ENCODE measurements at regions not wholly inside any gene's neighbourhood (a gene's known extent, or its start where the extent isn't known, plus 50 kb on each side); places are given as distances from the start of the nearest gene placed in this dataset.
"Not testable (repeated sequence)": the region's sequence is repeated elsewhere in the genome, so short reads cannot be mapped to it uniquely, and the experiment has no call there.

DNA sequence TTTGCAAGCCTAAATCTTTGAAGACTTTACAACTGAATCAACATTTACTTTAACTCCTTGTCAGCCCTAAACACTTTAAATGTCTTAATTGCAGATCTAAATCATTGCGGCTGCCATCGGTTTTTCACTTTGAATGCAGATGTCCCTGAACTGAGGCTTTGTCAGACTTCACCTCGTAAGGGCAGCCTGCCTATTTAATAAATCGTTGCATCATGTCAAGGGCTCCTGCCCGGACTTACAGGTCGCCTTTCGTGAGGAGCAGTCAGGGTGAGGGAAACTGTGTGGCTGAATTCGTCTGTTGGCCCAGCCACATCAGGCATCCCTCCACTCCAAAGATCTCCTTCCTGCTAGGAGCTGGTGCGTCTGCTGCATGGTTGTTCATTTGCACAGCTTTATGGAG lies 368.2 kb upstream of the NPVF start:
- DNase-seq (ENCODE audit: low read depth), result no peak

GRCh38 chr7:25597946-25598345 lies 369.7 kb upstream of the NPVF start:
- no peak for DNase-seq (ENCODE audit: low read depth)

DNA sequence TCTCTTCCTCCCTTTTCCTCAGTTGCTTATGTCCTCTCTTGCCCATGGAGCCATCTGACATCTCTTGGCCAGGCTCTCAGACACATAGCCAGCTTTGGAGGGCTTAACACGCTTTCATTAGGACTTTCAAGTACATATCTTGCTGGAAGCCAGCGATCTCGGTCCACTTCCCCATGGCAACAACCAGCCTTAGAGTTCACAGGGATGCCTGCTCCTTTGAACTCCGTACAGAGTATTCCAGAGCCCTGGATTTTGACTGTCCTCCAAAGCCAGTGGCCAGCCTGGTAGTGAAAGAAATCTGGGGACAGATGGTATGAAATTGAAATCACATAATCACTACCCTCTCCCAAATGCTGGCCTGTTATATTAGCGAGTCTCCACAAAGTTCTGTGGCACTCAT lies 370.5 kb upstream of the NPVF start:
- no peak for DNase-seq (ENCODE audit: low read depth)

- DNase-seq (ENCODE audit: low read depth), result no peak
Measured at GRCh38 chr7:25600262-25600920, 372.1 kb upstream of the NPVF start.

- not testable (repeated sequence) for DNase-seq (ENCODE audit: low read depth)
Measured at GRCh38 chr7:25602730-25603426, 374.6 kb upstream of the NPVF start.

DNA sequence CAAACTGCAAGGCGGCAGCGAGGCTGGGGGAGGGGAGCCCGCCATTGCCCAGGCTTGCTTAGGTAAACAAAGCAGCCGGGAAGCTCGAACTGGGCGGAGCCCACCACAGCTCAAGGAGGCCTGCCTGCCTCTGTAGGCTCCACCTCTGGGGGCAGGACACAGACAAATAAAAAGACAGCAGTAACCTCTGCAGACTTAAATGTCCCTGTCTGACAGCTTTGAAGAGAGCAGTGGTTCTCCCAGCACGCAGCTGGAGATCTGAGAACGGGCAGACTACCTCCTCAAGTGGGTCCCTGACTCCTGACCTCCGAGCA lies 375.1 kb upstream of the NPVF start:
- DNase-seq (ENCODE audit: low read depth), result not testable (repeated sequence)

DNA sequence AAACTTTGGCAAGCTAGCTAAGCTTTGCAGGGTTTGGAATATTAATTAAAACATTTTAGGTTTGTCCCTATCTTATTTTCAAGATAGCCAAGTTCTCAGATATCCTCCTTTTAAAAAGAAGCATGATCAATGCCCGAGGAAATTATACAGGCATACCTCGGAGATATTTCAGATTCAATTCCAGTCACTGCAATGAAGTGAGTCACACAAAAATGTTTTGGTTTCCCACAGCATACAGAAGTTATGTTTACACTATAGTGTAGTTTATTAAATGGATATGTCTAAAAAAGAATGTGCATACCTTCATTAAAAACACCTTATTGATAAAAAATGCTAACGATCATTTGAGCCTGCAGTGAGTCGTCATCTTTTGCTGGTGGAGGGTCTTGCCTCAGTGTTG lies 382.9 kb upstream of the NPVF start:
- DNase-seq (ENCODE audit: low read depth), result no peak

GRCh38 chr7:25613912-25614311 lies 385.6 kb upstream of the NPVF start:
- no peak for DNase-seq (ENCODE audit: low read depth)

GRCh38 chr7:25614415-25614814 lies 386.1 kb upstream of the NPVF start:
- DNase-seq (ENCODE audit: low read depth), result no peak

- no peak for DNase-seq (ENCODE audit: low read depth)
Measured at GRCh38 chr7:25615003-25615402, 386.7 kb upstream of the NPVF start.

- DNase-seq (ENCODE audit: low read depth), result no peak
Measured at GRCh38 chr7:25615593-25615992, 387.3 kb upstream of the NPVF start.

DNA sequence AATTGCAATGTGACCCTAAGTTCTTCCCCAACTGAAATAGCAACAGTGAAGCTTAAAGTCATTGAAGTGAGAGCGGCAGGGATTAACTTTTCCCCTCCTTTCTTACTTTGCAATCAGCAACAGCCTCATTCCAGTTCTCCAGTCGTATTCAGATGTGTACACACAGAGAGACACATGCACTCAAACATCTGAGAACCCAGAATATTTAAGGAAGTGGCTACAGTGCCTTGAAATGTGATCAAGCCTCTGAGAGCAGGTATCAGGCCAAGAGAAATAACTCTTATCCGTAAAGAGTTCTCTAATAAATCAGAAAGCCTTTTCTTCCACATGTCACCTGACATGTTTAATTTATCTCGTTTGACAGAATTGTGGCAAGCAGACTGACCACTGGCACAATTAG lies 388.9 kb upstream of the NPVF start:
- no peak for DNase-seq (ENCODE audit: low read depth)

- no peak for DNase-seq (ENCODE audit: low read depth)
Measured at GRCh38 chr7:25617673-25618072, 389.4 kb upstream of the NPVF start.

DNA sequence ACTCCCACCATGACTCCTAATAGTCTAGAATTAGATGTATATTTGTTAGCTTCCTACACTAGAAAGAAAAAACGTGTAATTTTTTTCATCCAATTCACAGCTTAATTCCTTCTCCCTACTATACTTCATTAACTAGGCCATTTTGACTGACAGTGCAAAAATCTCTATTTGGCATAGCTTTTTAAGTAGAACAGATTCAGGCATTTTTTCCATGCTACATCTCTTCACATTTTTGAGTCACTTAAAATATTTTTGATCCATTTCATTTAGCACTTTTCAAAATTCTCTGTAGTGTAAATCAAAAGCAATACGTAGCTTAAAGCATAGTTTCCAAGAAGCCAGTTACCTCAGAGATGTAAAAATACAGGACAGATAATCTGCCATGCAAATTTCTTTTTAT lies 391.1 kb upstream of the NPVF start:
- DNase-seq (ENCODE audit: low read depth), result no peak

GRCh38 chr7:25619963-25620799 lies 391.9 kb upstream of the NPVF start:
- no peak for DNase-seq (ENCODE audit: low read depth)

GRCh38 chr7:25621993-25622392 lies 393.7 kb upstream of the NPVF start:
- no peak for DNase-seq (ENCODE audit: low read depth)

DNA sequence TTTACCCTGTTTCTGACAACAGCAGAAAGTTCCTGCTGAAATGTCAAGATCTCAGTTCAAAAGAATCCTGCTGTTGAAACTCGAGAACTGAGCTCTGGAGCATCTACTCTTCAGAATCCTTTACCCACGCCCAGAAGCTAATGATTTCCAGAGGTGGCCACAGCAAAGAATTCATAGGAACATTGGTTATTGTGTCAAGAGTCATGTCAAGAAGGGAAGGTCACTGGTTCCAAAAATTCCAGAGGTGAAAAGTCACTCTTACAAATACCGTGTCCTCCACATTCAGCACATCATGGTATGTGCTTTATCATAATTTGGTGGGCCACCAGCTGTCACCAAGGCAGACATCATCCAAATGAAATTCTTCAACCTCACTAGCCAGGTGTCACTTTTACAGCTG lies 394.4 kb upstream of the NPVF start:
- DNase-seq (ENCODE audit: low read depth), result no peak

- no peak for DNase-seq (ENCODE audit: low read depth)
Measured at GRCh38 chr7:25624051-25624450, 395.8 kb upstream of the NPVF start.

DNA sequence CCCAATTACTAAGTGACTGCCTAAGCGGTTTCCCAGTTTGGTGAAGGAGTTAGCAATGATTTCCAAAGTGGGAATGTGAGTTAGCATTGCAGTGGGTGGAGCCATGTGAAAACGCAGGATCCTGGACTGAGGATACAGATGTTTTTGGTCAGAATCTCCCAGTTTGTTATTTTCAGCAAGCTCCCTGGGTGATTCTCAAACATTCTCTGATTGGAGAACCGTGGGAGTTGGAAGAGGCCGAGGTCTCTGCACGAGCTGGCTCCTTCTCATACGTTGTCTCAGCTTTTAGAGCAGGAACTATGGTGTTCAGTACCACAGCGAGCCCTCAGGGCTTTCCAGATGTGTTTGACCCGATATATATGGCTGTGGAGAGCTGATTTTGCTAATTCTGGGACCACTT lies 396.5 kb upstream of the NPVF start:
- no peak for DNase-seq (ENCODE audit: low read depth)

DNA sequence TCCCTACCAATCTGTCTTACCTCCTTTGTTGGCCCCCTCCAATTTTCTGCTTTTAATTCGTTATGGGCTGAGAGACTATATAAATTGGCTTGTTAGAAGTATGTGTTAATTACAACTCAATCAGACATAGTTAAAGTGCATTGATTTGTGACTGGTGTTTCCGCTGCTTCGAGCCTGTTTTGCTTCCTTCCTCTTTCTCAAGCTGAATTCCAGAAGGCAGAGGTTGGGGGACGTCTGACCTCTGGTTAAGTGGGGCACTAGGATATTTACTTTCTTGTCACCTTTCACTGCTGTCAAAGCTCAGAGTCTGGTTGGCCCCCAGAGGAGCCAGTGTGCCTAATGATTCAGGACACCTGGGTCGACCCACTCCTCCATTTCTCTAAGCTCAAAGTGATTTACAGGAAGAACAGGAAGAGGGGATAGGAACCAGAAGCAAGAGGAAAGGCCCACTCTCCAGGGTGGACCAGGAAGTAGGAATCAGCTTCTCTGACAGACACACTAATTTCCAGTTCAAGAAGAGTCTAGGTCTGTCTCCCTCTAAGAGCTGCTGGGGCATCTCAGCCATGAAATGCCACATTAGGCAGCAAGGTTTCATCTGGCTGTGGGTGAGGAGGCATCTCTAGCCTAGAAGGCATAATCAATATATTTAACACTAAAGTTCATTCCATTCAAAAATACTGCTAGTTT lies 397.2 kb upstream of the NPVF start:
- no peak for DNase-seq (ENCODE audit: low read depth)

DNA sequence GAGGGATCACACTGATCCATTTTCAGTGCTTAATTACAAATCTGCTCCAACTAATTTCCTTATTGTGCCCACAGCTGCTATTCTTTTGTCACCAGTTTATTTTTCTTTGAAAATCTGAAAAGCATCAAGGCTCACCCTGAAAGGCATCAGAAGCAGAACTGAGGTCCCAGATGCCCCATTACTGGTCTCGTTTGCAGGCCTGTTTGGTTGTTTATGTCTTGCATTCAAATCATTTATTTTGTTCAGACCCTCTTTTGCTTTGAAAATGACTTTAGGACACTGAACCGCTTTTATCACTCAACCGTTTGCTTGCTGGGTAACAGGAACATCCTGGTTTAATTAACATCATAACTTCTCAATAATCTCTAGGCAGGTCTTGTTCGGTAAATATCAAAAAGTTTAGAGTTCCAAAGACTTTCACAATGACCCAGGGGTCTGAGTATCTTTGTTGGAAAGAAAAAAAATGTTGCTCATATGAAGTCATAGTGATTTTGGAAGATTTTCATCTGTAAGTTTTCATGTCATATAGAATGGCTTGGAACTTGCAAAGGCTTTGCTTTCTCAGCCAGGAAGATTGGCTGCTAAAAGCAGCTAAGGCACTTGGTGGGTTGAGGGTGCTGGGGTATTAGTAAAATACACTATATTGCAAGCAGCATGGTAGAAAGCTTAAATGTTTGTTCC lies 398.3 kb upstream of the NPVF start:
- DNase-seq (ENCODE audit: low read depth), result no peak

GRCh38 chr7:25628446-25628845 lies 400.2 kb upstream of the NPVF start:
- no peak for DNase-seq (ENCODE audit: low read depth)

All from activated T-helper 1 cell treated with Interleukin-2 at 50 U/mL for 16 hours (primary cell).